DND-41 (cell line): ENCODE measurements at regions not wholly inside any gene's neighbourhood (a gene's known extent, or its start where the extent isn't known, plus 50 kb on each side); places are given as distances from the start of the nearest gene placed in this dataset.

ENCODE experiments used
- ATAC-seq: fragments of 200-7000 bp; cut with Tn5 transposase; 3 replicates; pipeline ENCODE4 v1.9.1; 2021; ENCODE audit warnings: low read depth; ENCODE audit not compliant: insufficient read depth
- DNase-seq: peaks from one replicate; pipeline ENCODE4 v3.0.0-alpha.2; 2020
- H2AFZ ChIP-seq: 2 replicates; pipeline ENCODE4 v1.6.0; 2012; ENCODE audit warnings: low read depth, low read length
- H3K27ac ChIP-seq: 2 replicates; pipeline ENCODE4 v1.5.1; 2012; ENCODE audit warnings: low read length, inconsistent platforms
- H3K27me3 ChIP-seq: fragments of 200-600 bp; sonication (generic); 2 replicates; pipeline ENCODE4 v1.6.0; 2012; ENCODE audit warnings: low read length, mild to moderate bottlenecking, inconsistent platforms; ENCODE audit not compliant: insufficient read depth, poor library complexity
- H3K36me3 ChIP-seq: 2 replicates; pipeline ENCODE4 v1.5.1; 2012; ENCODE audit warnings: low read length, inconsistent platforms; ENCODE audit not compliant: insufficient read depth
- H3K4me1 ChIP-seq: 2 replicates; pipeline ENCODE4 v1.5.1; 2012; ENCODE audit warnings: mild to moderate bottlenecking, low read length; ENCODE audit not compliant: insufficient read depth
- H3K4me2 ChIP-seq: 2 replicates; pipeline ENCODE4 v1.6.0; 2012; ENCODE audit warnings: mild to moderate bottlenecking, moderate library complexity, low read length, inconsistent platforms; ENCODE audit not compliant: insufficient read depth
- H3K4me3 ChIP-seq, 2 experiments: fragments of 200-600 bp in 1 of 2; shearing (Covaris generic) in 1 of 2; 2 replicates each; pipeline ENCODE4 v1.5.1; 2012 to 2016; ENCODE audit warnings: inconsistent platforms in 2 of 2, low read length in 2 of 2, mild to moderate bottlenecking in 2 of 2, low read depth in 1 of 2, moderate library complexity in 1 of 2
- H3K79me2 ChIP-seq: 2 replicates; pipeline ENCODE4 v1.6.0; 2012; ENCODE audit warnings: low read length, inconsistent platforms; ENCODE audit not compliant: insufficient read depth
- H3K9ac ChIP-seq: 2 replicates; pipeline ENCODE4 v1.6.0; 2012; ENCODE audit warnings: low read depth, mild to moderate bottlenecking, inconsistent platforms, low read length, moderate library complexity
- H3K9me3 ChIP-seq: 2 replicates; pipeline ENCODE4 v1.5.1; 2012; ENCODE audit warnings: low read length, moderate library complexity, mild to moderate bottlenecking, inconsistent platforms; ENCODE audit not compliant: insufficient read depth, severe bottlenecking
- H4K20me1 ChIP-seq: 2 replicates; pipeline ENCODE4 v1.6.0; 2012; ENCODE audit warnings: low read length; ENCODE audit not compliant: insufficient read depth
- CTCF ChIP-seq: IDR thresholded peaks from 2 replicates; pipeline ENCODE4 v1.5.1; 2012; ENCODE audit warnings: borderline replicate concordance, low read length, moderate library complexity, mild to moderate bottlenecking; ENCODE audit not compliant: poor library complexity, severe bottlenecking; ENCODE audit errors: extremely low read depth
- EZH2 ChIP-seq: IDR thresholded peaks from 3 replicates; pipeline ENCODE4 v1.6.1; 2012; ENCODE audit warnings: borderline replicate concordance, low read depth, mild to moderate bottlenecking, moderate library complexity, low read length, inconsistent platforms; ENCODE audit not compliant: severe bottlenecking

GRCh38 chr2:186979439-186980116 is 130.6 kb upstream of the ZSWIM2 start:
- ATAC-seq = no peak
- H3K9me3 ChIP-seq = no peaks in the 10 kb centered on the region
- H2AFZ ChIP-seq = no peak overlapping the region
- H3K27me3 ChIP-seq = no peaks in the 10 kb centered on the region
- H3K4me1 ChIP-seq = no peaks in the 10 kb centered on the region
- no peaks in the 10 kb centered on the region for H3K79me2 ChIP-seq
- H3K9ac ChIP-seq = no peak overlapping the region
- TF ChIP-seq EZH2 (no peak), CTCF (no peak)
- H3K4me3 ChIP-seq = no peak overlapping the region
- no peaks in the 10 kb centered on the region for H4K20me1 ChIP-seq
- no peaks in the 10 kb centered on the region for H3K36me3 ChIP-seq
- no peak overlapping the region for H3K27ac ChIP-seq
- DNase-seq = no peak
- no peak overlapping the region for H3K4me2 ChIP-seq

GRCh38 chr2:186977433-186978045 is 128.6 kb upstream of the ZSWIM2 start:
- Histone ChIP-seq H3K79me2 (no peaks in the 10 kb centered on the region), H4K20me1 (no peaks in the 10 kb centered on the region), H3K9me3 (no peaks in the 10 kb centered on the region), H3K9ac (no peak overlapping the region), H3K27me3 (no peaks in the 10 kb centered on the region), H3K36me3 (no peaks in the 10 kb centered on the region), H3K4me3 (no peak overlapping the region), H3K4me2 (no peak overlapping the region), H2AFZ (no peak overlapping the region), H3K4me1 (no peaks in the 10 kb centered on the region), H3K27ac (no peak overlapping the region)
- ATAC-seq = no peak
- no peak for DNase-seq
- TF ChIP-seq EZH2 = no peak

- no peaks in the 10 kb centered on the region for H4K20me1 ChIP-seq
- H3K27ac ChIP-seq = no peak overlapping the region
- H3K9ac ChIP-seq = no peak overlapping the region
- H3K36me3 ChIP-seq = no peaks in the 10 kb centered on the region
- DNase-seq (no peak), ATAC-seq (no peak)
- no peaks in the 10 kb centered on the region for H3K9me3 ChIP-seq
- no peak overlapping the region for H3K4me3 ChIP-seq
- H2AFZ ChIP-seq = no peak overlapping the region
- no peaks in the 10 kb centered on the region for H3K79me2 ChIP-seq
- no peak for TF ChIP-seq CTCF
- TF ChIP-seq EZH2 = no peak
- H3K4me2 ChIP-seq = no peak overlapping the region
- H3K27me3 ChIP-seq = no peaks in the 10 kb centered on the region
- no peaks in the 10 kb centered on the region for H3K4me1 ChIP-seq
Observed at GRCh38 chr2:186976329-186976728, 127.4 kb upstream of the ZSWIM2 start.

- Histone ChIP-seq H3K9ac (no peak overlapping the region), H3K4me2 (no peak overlapping the region), H2AFZ (no peak overlapping the region), H3K79me2 (no peaks in the 10 kb centered on the region), H3K4me3 (no peak overlapping the region), H3K27ac (no peak overlapping the region), H3K36me3 (no peaks in the 10 kb centered on the region), H4K20me1 (no peaks in the 10 kb centered on the region), H3K27me3 (no peaks in the 10 kb centered on the region), H3K9me3 (no peaks in the 10 kb centered on the region), H3K4me1 (no peaks in the 10 kb centered on the region)
- TF ChIP-seq CTCF (no peak), EZH2 (no peak)
- no peak for DNase-seq
- no peak for ATAC-seq
Observed at GRCh38 chr2:186972281-186972970, 123.5 kb upstream of the ZSWIM2 start.
